Esophagus squamous epithelium (tissue), 4 donors: ENCODE measurements at regions not wholly inside any gene's neighbourhood (a gene's known extent, or its start where the extent isn't known, plus 50 kb on each side); places are given as distances from the start of the nearest gene placed in this dataset.

Source experiments
- POLR2A ChIP-seq, 4 donors: fragments of 450-650 bp; IDR thresholded peaks; one replicate each; pipeline ENCODE4 v1.6.1; 2017; ENCODE audit warnings: antibody characterized with exemption in 4 of 4, mild to moderate bottlenecking in 4 of 4, moderate library complexity in 3 of 4
- TF ChIP-seq, protein P1 (sequence below), 6 experiments: fragments of 450-650 bp in 4 of 6; fragments of 200-600 bp in 2 of 6; sonication (generic) in 2 of 6; IDR thresholded peaks; one replicate each; pipeline ENCODE4 v1.5.1; 2016 to 2019; ENCODE audit warnings: antibody characterized with exemption in 6 of 6, mild to moderate bottlenecking in 4 of 6, moderate library complexity in 4 of 6

DNA sequence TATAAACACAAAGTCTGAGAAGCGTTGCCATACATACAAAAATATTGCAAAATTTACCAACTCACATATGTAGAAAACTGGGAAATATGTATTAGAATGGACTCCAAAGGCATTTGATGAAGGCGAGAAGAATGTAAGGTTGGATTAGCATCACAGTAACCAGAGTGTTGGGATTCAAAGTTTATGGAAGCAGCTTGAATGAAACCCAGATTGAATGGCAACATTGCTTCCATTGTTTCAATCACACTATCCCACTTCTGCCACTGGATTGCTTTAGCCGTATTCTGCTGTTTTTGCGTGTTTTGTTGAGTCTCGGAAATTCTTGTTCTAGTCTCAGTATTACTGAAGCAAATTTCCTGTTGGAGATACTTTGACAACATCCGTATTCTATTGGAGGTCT lies 609.0 kb upstream of the LRATD1 start:
- TF ChIP-seq, protein P1, sequence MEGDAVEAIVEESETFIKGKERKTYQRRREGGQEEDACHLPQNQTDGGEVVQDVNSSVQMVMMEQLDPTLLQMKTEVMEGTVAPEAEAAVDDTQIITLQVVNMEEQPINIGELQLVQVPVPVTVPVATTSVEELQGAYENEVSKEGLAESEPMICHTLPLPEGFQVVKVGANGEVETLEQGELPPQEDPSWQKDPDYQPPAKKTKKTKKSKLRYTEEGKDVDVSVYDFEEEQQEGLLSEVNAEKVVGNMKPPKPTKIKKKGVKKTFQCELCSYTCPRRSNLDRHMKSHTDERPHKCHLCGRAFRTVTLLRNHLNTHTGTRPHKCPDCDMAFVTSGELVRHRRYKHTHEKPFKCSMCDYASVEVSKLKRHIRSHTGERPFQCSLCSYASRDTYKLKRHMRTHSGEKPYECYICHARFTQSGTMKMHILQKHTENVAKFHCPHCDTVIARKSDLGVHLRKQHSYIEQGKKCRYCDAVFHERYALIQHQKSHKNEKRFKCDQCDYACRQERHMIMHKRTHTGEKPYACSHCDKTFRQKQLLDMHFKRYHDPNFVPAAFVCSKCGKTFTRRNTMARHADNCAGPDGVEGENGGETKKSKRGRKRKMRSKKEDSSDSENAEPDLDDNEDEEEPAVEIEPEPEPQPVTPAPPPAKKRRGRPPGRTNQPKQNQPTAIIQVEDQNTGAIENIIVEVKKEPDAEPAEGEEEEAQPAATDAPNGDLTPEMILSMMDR (IDR thresholded peaks at IDR 0.05) = no peak
- no peak for TF ChIP-seq POLR2A (IDR thresholded peaks at IDR 0.05)
